ENCODE measurements at regions not wholly inside any gene's neighbourhood (a gene's known extent, or its start where the extent isn't known, plus 50 kb on each side); places are given as distances from the start of the nearest gene placed in this dataset.

GRCh38 chr19:29405728-29405995 is 120.1 kb upstream of the VSTM2B start:
- Histone ChIP-seq H3K27ac (peak overlapping the region; percentile 41), H3K36me3 (no peaks in the 10 kb centered on the region), H3K27me3 (ENCODE audit: low read depth) (peaks cover 4% of the 10 kb centered on the region), H3K9me3 (no peaks in the 10 kb centered on the region), H3K4me1 (peaks cover 4% of the 10 kb centered on the region), H3K4me3 (no peak overlapping the region)
- no peak for TF ChIP-seq CTCF (IDR thresholded peaks at IDR 0.05)
- ATAC-seq (no peak), DNase-seq (no peak)
- intact Hi-C loops (cut with DNase I): no loop called here

GRCh38 chr19:29409076-29409862 is 116.5 kb upstream of the VSTM2B start:
- intact Hi-C loops (cut with DNase I): no loop called here
- H3K4me3 ChIP-seq: no peak overlapping the region
- DNase-seq (no peak), ATAC-seq (no peak)
- H3K36me3 ChIP-seq: no peaks in the 10 kb centered on the region
- H3K9me3 ChIP-seq: no peaks in the 10 kb centered on the region
- no peak overlapping the region for H3K27ac ChIP-seq
- peaks cover 4% of the 10 kb centered on the region for H3K27me3 ChIP-seq (ENCODE audit: low read depth)
- no peak for TF ChIP-seq CTCF (IDR thresholded peaks at IDR 0.05)
- peaks cover 4% of the 10 kb centered on the region for H3K4me1 ChIP-seq

- Histone ChIP-seq H3K9me3 (no peaks in the 10 kb centered on the region), H3K36me3 (no peaks in the 10 kb centered on the region), H3K4me3 (no peak overlapping the region), H3K4me1 (no peaks in the 10 kb centered on the region), H3K27me3 (ENCODE audit: low read depth) (peaks cover 4% of the 10 kb centered on the region), H3K27ac (no peak overlapping the region)
- intact Hi-C loops (cut with DNase I): no loop called here
- ATAC-seq (no peak), DNase-seq (no peak)
- TF ChIP-seq CTCF (IDR thresholded peaks at IDR 0.05): no peak
Observed at GRCh38 chr19:29410601-29411000, 115.2 kb upstream of the VSTM2B start.

GRCh38 chr19:29411113-29411581 is 114.6 kb upstream of the VSTM2B start:
- Histone ChIP-seq H3K27me3 (ENCODE audit: low read depth) (peaks cover 4% of the 10 kb centered on the region), H3K9me3 (no peaks in the 10 kb centered on the region), H3K27ac (no peak overlapping the region), H3K4me1 (no peaks in the 10 kb centered on the region), H3K4me3 (no peak overlapping the region), H3K36me3 (no peaks in the 10 kb centered on the region)
- ATAC-seq: no peak
- no peak for DNase-seq
- intact Hi-C loops (cut with DNase I): no loop called here
- no peak for TF ChIP-seq CTCF (IDR thresholded peaks at IDR 0.05)

GRCh38 chr19:29413435-29413834 is 112.4 kb upstream of the VSTM2B start:
- Histone ChIP-seq H3K4me1 (no peaks in the 10 kb centered on the region), H3K9me3 (no peaks in the 10 kb centered on the region), H3K36me3 (no peaks in the 10 kb centered on the region), H3K27ac (no peak overlapping the region), H3K4me3 (no peak overlapping the region), H3K27me3 (ENCODE audit: low read depth) (peaks cover 4% of the 10 kb centered on the region)
- no peak for DNase-seq
- intact Hi-C loops (cut with DNase I): no loop called here
- ATAC-seq: no peak
- no peak for TF ChIP-seq CTCF (IDR thresholded peaks at IDR 0.05)
